GM12891 (cell line): ENCODE measurements at regions not wholly inside any gene's neighbourhood (a gene's known extent, or its start where the extent isn't known, plus 50 kb on each side); places are given as distances from the start of the nearest gene placed in this dataset.
"Not testable (repeated sequence)": the region's sequence is repeated elsewhere in the genome, so short reads cannot be mapped to it uniquely, and the experiment has no call there.

Source experiments
- POLR2A ChIP-seq: IDR thresholded peaks from 2 replicates; pipeline ENCODE4 v1.6.1; 2011; ENCODE audit warnings: low read depth, low read length, control low read depth
- POLR2AphosphoS5 ChIP-seq: IDR thresholded peaks from 2 replicates; pipeline ENCODE4 v1.6.1; 2011; ENCODE audit warnings: low read depth, low read length, control low read depth
- POU2F2 ChIP-seq: IDR thresholded peaks from 2 replicates; pipeline ENCODE4 v1.6.1; 2011; ENCODE audit warnings: low read depth, mild to moderate bottlenecking, control low read depth, low read length, moderate library complexity
- TAF1 ChIP-seq: IDR thresholded peaks from 2 replicates; pipeline ENCODE4 v1.6.1; 2011; ENCODE audit warnings: low read depth, low read length, control low read depth

DNA sequence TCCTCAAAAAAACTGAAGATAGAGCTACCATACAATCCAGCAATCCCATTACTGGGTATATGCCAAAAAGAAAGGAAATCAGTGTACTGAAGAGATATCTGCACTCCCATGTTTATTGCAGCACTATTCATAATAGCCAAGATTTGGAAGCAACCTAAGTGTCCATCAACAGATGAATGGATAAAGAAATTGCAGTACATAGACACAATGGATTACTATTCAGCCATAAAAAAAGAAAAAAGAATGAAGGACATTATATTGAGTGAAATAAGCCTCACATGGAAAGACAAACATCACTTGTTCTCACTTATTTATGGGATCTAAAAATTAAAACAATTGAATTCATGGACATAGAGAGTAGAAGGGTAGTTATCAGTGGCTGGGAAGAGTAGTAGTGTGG, 360.8 kb upstream of the FAR2 start:
- TF ChIP-seq TAF1, POLR2AphosphoS5, POU2F2, POLR2A: not testable (repeated sequence)
